ENCODE measurements at regions not wholly inside any gene's neighbourhood (a gene's known extent, or its start where the extent isn't known, plus 50 kb on each side); places are given as distances from the start of the nearest gene placed in this dataset.

GRCh38 chr1:50328552-50328951 is 94.7 kb downstream of the DMRTA2 start:
- Histone ChIP-seq H3K9ac (ENCODE audit: insufficient read depth, low read depth, low read length) (no peak overlapping the region), H2AFZ (ENCODE audit: low read length) (no peak overlapping the region), H3K4me1 (ENCODE audit: insufficient read depth, low read length) (no peaks in the 10 kb centered on the region), H3K36me3 (replicated peaks in 1 of 2; ENCODE audit: control insufficient read depth in 1 of 2, insufficient read depth in 2 of 2, low read length in 2 of 2) (no peaks in the 10 kb centered on the region), H3K27ac (ENCODE audit: extremely low read length, insufficient read depth, low read length) (no peak overlapping the region), H3K9me3 (ENCODE audit: low read length) (no peaks in the 10 kb centered on the region), H4K20me1 (ENCODE audit: insufficient read depth, low read length) (no peaks in the 10 kb centered on the region), H3K27me3 (ENCODE audit: control insufficient read depth in 1 of 2, insufficient read depth in 2 of 2, low read length in 2 of 2) (peaks cover 0 to 12% of the 10 kb centered on the region in 2 experiments; a peak in 1 of 5 replicates), H3K4me2 (ENCODE audit: low read depth, low read length) (no peak overlapping the region), H3K4me3 (replicated peaks in 1 of 3; ENCODE audit: insufficient read depth in 1 of 3, low read depth in 2 of 3, low read length in 3 of 3) (no peak overlapping the region), H3K79me2 (ENCODE audit: insufficient read depth, low read length) (no peaks in the 10 kb centered on the region)
- no TSS peak for BruUV-seq (replicated peaks)
- no peak for ATAC-seq
- intact Hi-C loops (cut with micrococcal nuclease; ENCODE audit: unreplicated experiment) (no loop called here), in situ Hi-C loops (cut with HindIII; ENCODE audit: extremely low pct_ligation_motif_present, low pct_unique_long_range_greater_than_20kb) (loop anchor here (25.0 kb wide), 2 partner anchors 1416 to 1766 kb away; no protein-coding TSS in a partner anchor)
- CTCF ChIA-PET (ENCODE audit: low intra/inter-chr PET ratio, low total read pairs) = no interaction called here
- no peak for TF ChIP-seq MXI1 (IDR thresholded peaks at IDR 0.05; ENCODE audit: borderline replicate concordance, low read depth, low read length)
- TF ChIP-seq KLF12 (CRISPR knock-in tag; IDR thresholded peaks at IDR 0.05; ENCODE audit: borderline replicate concordance) = no peak
- no peak for TF ChIP-seq MED1 (CRISPR knock-in tag; IDR thresholded peaks at IDR 0.05)
- TF ChIP-seq RFX5 (IDR thresholded peaks at IDR 0.05; ENCODE audit: low read depth, low read length) = no peak
- TF ChIP-seq HHEX (CRISPR knock-in tag; IDR thresholded peaks at IDR 0.05) = no peak
- no peak for TF ChIP-seq ZNF383 (CRISPR knock-in tag; IDR thresholded peaks at IDR 0.05; ENCODE audit: borderline replicate concordance)
- POLR2A ChIA-PET = no interaction called here
- no peak for DNase-seq (ENCODE audit: low spot score)
- FAIRE-seq = no peak
- WGBS (ENCODE audit: low lambda C conversion rate) = 0% methylated on average over 4 of the region's 4 CpGs

DNA sequence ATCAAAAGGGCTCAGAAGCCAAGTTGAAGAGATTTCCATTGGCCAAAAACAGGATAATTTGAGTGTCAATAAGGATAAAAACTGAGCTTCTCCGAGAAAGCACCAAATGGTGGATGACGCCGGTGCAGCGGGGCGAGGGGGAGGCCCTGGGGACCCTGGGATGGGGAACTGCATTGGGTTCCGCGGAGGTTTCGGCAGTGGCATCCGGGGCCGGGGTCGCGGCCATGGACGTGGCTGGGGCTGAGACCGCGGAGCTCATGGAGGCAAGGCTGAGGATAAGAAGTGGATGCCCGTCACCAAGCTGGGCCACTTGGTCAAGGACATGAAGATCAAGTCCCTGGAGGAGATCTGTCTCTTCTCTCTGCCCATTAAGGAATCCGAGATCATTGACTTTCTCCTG is 97.2 kb downstream of the DMRTA2 start:
- intact Hi-C loops (cut with micrococcal nuclease; ENCODE audit: unreplicated experiment) = no loop called here
- Histone ChIP-seq H3K4me3 (replicated peaks in 1 of 3; ENCODE audit: insufficient read depth in 1 of 3, low read depth in 2 of 3, low read length in 3 of 3) (no peak overlapping the region), H4K20me1 (ENCODE audit: insufficient read depth, low read length) (no peaks in the 10 kb centered on the region), H2AFZ (ENCODE audit: low read length) (no peak overlapping the region), H3K9ac (ENCODE audit: insufficient read depth, low read depth, low read length) (no peak overlapping the region), H3K79me2 (ENCODE audit: insufficient read depth, low read length) (no peaks in the 10 kb centered on the region), H3K4me1 (ENCODE audit: insufficient read depth, low read length) (no peaks in the 10 kb centered on the region), H3K4me2 (ENCODE audit: low read depth, low read length) (no peak overlapping the region), H3K9me3 (ENCODE audit: low read length) (no peaks in the 10 kb centered on the region), H3K27ac (ENCODE audit: extremely low read length, insufficient read depth, low read length) (no peak overlapping the region), H3K36me3 (replicated peaks in 1 of 2; ENCODE audit: control insufficient read depth in 1 of 2, insufficient read depth in 2 of 2, low read length in 2 of 2) (no peaks in the 10 kb centered on the region), H3K27me3 (ENCODE audit: control insufficient read depth in 1 of 2, insufficient read depth in 2 of 2, low read length in 2 of 2) (peaks cover 0 to 3% of the 10 kb centered on the region in 2 experiments; a peak in 1 of 5 replicates)
- POLR2A ChIA-PET = no interaction called here
- FAIRE-seq (no peak), ATAC-seq (no peak), DNase-seq (ENCODE audit: low spot score) (no peak)
- BruUV-seq (replicated peaks) = no TSS peak
- WGBS (ENCODE audit: low lambda C conversion rate) = 59% methylated on average over 9 of the region's 17 CpGs
- no peak for TF ChIP-seq ZNF230 (CRISPR knock-in tag; IDR thresholded peaks at IDR 0.05)
- TF ChIP-seq, protein P1, sequence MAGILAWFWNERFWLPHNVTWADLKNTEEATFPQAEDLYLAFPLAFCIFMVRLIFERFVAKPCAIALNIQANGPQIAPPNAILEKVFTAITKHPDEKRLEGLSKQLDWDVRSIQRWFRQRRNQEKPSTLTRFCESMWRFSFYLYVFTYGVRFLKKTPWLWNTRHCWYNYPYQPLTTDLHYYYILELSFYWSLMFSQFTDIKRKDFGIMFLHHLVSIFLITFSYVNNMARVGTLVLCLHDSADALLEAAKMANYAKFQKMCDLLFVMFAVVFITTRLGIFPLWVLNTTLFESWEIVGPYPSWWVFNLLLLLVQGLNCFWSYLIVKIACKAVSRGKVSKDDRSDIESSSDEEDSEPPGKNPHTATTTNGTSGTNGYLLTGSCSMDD (CRISPR knock-in tag; IDR thresholded peaks at IDR 0.05) = no peak
- TF ChIP-seq, protein P2, sequence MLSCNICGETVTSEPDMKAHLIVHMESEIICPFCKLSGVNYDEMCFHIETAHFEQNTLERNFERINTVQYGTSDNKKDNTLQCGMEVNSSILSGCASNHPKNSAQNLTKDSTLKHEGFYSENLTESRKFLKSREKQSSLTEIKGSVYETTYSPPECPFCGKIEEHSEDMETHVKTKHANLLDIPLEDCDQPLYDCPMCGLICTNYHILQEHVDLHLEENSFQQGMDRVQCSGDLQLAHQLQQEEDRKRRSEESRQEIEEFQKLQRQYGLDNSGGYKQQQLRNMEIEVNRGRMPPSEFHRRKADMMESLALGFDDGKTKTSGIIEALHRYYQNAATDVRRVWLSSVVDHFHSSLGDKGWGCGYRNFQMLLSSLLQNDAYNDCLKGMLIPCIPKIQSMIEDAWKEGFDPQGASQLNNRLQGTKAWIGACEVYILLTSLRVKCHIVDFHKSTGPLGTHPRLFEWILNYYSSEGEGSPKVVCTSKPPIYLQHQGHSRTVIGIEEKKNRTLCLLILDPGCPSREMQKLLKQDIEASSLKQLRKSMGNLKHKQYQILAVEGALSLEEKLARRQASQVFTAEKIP (CRISPR knock-in tag; IDR thresholded peaks at IDR 0.05; ENCODE audit: borderline replicate concordance) = no peak
- in situ Hi-C loops (cut with HindIII; ENCODE audit: extremely low pct_ligation_motif_present, low pct_unique_long_range_greater_than_20kb) = loop anchor here (25.0 kb wide), 2 partner anchors 1414 to 1764 kb away; no protein-coding TSS in a partner anchor
- CTCF ChIA-PET (ENCODE audit: low intra/inter-chr PET ratio, low total read pairs) = no interaction called here
